Stimulated activated naive CD8-positive, alpha-beta T cell treated with anti-CD3 and anti-CD28 coated beads, Interleukin-15, amount 100 ng/mL, for 72 hours (primary cell): ENCODE measurements at regions not wholly inside any gene's neighbourhood (a gene's known extent, or its start where the extent isn't known, plus 50 kb on each side); places are given as distances from the start of the nearest gene placed in this dataset.
A peak's percentile ranks its signal among the peaks of the same experiment; 100 is the strongest.
"Not testable (repeated sequence)": the region's sequence is repeated elsewhere in the genome, so short reads cannot be mapped to it uniquely, and the experiment has no call there.

Experiments
- ATAC-seq: fragments of 150-1000 bp; cut with Tn5 transposase; 2 replicates; pipeline ENCODE4 v1.10.0; 2021; ENCODE audit warnings: mild to moderate bottlenecking, moderate library complexity
- DNase-seq, 2 donors: peaks; one replicate each; pipeline ENCODE4 v3.0.0; 2021 to 2022
- H3K27ac Mint-ChIP-seq, 2 donors: one replicate each; pipeline ENCODE4 v1.8.0; 2022; ENCODE audit warnings: mild to moderate bottlenecking in 2 of 2, mixed read lengths in 2 of 2, moderate library complexity in 2 of 2
- H3K27me3 Mint-ChIP-seq: one replicate; pipeline ENCODE4 v1.8.0; 2022; ENCODE audit warnings: mixed read lengths
- H3K4me1 Mint-ChIP-seq: one replicate; pipeline ENCODE4 v1.8.0; 2022; ENCODE audit warnings: mild to moderate bottlenecking, mixed read lengths
- H3K4me3 Mint-ChIP-seq, 2 donors: one replicate each; pipeline ENCODE4 v1.8.0; 2022; ENCODE audit warnings: mild to moderate bottlenecking in 2 of 2, mixed read lengths in 2 of 2, moderate library complexity in 1 of 2
- H3K9me3 Mint-ChIP-seq, 2 donors: one replicate each; pipeline ENCODE4 v1.8.0; 2022; ENCODE audit warnings: mixed read lengths in 2 of 2

DNA sequence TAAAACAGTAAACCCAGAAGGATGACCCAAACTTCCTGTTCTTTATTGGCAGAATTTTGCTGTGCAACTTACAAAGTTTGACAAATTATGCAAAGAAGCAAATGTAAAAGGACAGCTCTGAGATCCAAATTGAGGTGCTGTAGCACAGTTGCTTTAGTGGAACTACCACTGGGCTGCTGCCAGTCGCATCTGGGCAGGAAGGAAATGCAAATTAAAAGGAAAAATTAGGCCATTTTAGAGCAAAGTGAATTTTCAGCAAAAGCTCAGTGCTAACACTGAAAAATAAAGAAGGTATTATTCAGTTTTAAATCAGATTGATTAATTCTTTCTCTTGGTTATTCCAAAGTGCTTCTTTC is 104.5 kb downstream of the ZMAT3 start:
- Mint-ChIP-seq H3K4me3 (peak overlapping the region in 1 of 2 donors; percentile 16), H3K27me3 (no peaks in the 10 kb centered on the region), H3K9me3 (no peaks in the 10 kb centered on the region), H3K4me1 (peaks cover 19% of the 10 kb centered on the region), H3K27ac (no peak overlapping the region)
- DNase-seq (no peak), ATAC-seq (no peak)

GRCh38 chr3:178966299-178967176 is 105.1 kb downstream of the ZMAT3 start:
- H3K27me3 Mint-ChIP-seq, result no peaks in the 10 kb centered on the region
- H3K27ac Mint-ChIP-seq, result no peak overlapping the region
- no peaks in the 10 kb centered on the region for H3K9me3 Mint-ChIP-seq
- DNase-seq, result no peak
- ATAC-seq, result no peak
- peak overlapping the region in 1 of 2 donors; percentile 11 for H3K4me3 Mint-ChIP-seq
- peaks cover 19% of the 10 kb centered on the region for H3K4me1 Mint-ChIP-seq

DNA sequence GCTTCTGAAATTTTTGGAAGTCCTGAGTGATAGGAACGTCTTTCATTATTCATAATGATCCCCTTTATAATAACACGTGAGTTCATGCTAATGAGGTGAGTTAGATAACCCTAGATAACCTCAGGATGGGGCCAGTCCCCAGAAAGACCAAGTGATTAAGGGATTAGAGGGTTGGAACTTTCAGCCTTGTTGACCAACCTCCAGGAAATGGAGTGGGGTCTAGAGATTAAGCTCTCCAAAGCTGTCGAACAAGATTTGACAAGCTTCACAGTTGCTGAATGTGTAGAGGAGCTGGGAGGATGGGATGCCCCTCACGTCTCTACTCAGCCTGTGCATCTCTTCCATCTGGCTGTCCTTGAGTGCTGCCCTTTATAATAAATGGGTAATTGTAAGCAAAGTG is 107.1 kb downstream of the ZMAT3 start:
- DNase-seq, result no peak
- Mint-ChIP-seq H3K9me3 (no peaks in the 10 kb centered on the region), H3K27ac (no peak overlapping the region), H3K4me1 (peaks cover 19% of the 10 kb centered on the region), H3K27me3 (no peaks in the 10 kb centered on the region), H3K4me3 (no peak overlapping the region)
- no peak for ATAC-seq

DNA sequence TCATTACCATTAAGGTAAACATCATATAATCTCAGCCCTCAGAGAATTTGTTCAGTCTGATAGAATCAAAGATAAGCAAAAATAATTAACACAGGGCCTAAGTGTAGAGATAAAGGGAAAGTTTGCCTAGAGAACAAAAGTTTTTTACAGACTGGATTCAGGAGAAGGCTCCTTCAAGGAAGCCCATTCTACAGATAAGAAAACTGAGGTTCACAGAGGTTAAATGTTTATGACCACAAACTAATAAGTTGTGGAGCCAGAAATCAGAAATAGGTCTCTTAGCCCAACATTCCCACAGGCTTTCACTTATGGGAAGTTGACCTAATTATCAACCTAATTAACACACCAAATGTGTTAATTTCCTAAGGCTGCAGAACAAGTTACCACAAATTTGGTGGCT is 110.7 kb downstream of the ZMAT3 start:
- Mint-ChIP-seq H3K4me3 (no peak overlapping the region), H3K27ac (no peak overlapping the region), H3K9me3 (no peaks in the 10 kb centered on the region), H3K27me3 (no peaks in the 10 kb centered on the region), H3K4me1 (peaks cover under 1% of the 10 kb centered on the region)
- no peak for DNase-seq
- no peak for ATAC-seq

GRCh38 chr3:178960181-178960580 is 111.4 kb downstream of the ZMAT3 start:
- Mint-ChIP-seq H3K27me3 (no peaks in the 10 kb centered on the region), H3K9me3 (no peaks in the 10 kb centered on the region), H3K27ac (no peak overlapping the region), H3K4me3 (no peak overlapping the region), H3K4me1 (no peaks in the 10 kb centered on the region)
- no peak for DNase-seq
- no peak for ATAC-seq

DNA sequence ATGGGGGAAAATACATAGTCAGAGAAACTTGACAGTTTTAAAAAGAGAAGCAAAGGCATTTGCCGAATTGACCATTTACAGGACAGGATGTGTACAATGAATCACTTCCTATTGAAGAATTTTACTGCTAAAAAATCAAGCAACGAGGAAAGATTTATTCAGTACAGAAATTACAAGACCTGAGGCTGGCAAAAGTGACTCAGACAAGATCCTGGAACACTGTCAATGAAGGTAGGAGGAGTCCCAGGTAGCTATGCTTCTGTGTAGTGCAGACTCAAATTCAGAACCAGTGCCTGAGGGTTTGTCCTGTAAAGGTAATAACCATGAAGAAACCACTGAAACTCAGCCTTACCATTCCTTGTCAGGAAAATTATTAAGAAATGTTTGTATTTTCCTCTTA is 120.9 kb downstream of the ZMAT3 start:
- H3K4me1 Mint-ChIP-seq, result peaks cover 9% of the 10 kb centered on the region
- H3K27me3 Mint-ChIP-seq, result no peaks in the 10 kb centered on the region
- DNase-seq (peak in 1 of 2 donors; percentile 23), ATAC-seq (peak; percentile 85)
- H3K9me3 Mint-ChIP-seq, result peaks cover 13 to 31% of the 10 kb centered on the region in 2 donors
- peak overlapping the region in 1 of 2 donors; percentile 57 for H3K27ac Mint-ChIP-seq
- no peak overlapping the region for H3K4me3 Mint-ChIP-seq

- ATAC-seq (no peak), DNase-seq (no peak)
- Mint-ChIP-seq H3K9me3 (peaks cover 19 to 39% of the 10 kb centered on the region in 2 donors), H3K4me1 (peaks cover 9% of the 10 kb centered on the region), H3K27ac (no peak overlapping the region), H3K4me3 (no peak overlapping the region), H3K27me3 (no peaks in the 10 kb centered on the region)
Measured at GRCh38 chr3:178949896-178950295, 121.7 kb downstream of the ZMAT3 start.

DNA sequence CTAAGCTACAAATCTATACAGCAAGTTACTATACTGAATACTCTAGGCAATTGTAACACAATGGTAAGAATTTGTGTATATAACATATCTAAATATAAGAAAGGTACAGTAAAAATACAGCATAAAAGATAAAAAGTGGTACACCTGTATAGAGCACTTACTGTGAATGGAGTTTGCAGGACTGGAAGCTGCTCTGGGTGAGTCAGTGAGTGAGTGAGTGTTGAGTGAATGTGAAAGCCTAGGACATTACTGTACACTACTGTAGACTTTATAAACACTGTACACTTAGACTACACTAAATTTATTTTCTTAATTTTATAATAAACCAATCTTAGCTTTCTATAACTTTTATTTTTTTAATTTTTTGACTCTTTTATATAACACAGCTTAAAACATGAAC is 123.1 kb downstream of the ZMAT3 start:
- H3K27me3 Mint-ChIP-seq, result no peaks in the 10 kb centered on the region
- H3K4me1 Mint-ChIP-seq, result peaks cover 9% of the 10 kb centered on the region
- no peak for DNase-seq
- peaks cover 23 to 44% of the 10 kb centered on the region in 2 donors for H3K9me3 Mint-ChIP-seq
- H3K27ac Mint-ChIP-seq, result no peak overlapping the region
- ATAC-seq, result no peak
- no peak overlapping the region for H3K4me3 Mint-ChIP-seq

DNA sequence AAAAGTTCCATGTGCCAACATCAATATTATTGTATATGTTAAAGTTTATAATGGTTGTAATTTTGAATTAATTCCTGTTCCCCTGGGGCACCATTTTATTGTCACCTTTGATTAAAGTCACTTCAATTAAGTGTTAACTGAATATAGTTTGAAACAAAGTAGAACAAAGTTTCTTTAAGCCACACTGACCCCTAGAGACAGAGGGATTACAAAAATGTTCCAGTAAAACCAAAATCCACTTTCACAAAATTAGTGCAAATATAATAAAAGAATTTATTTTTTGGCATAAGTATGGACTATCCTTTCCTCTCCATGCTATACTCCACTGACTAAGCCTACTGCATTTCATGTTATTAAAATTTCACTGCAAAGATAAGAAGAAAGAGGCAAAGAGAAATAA is 123.9 kb downstream of the ZMAT3 start:
- no peak overlapping the region for H3K27ac Mint-ChIP-seq

GRCh38 chr3:178942261-178942660 is 129.3 kb downstream of the ZMAT3 start:
- H3K27ac Mint-ChIP-seq, DNase-seq, H3K4me3 Mint-ChIP-seq, H3K4me1 Mint-ChIP-seq, ATAC-seq, H3K27me3 Mint-ChIP-seq: not testable (repeated sequence)
- H3K9me3 Mint-ChIP-seq, result peaks cover 24 to 42% of the 10 kb centered on the region in 2 donors

More for the DNA sequence above, 123.9 kb downstream of the ZMAT3 start:
- Mint-ChIP-seq H3K4me3 (no peak overlapping the region), H3K4me1 (peaks cover 9% of the 10 kb centered on the region), H3K9me3 (peaks cover 25 to 52% of the 10 kb centered on the region in 2 donors), H3K27me3 (no peaks in the 10 kb centered on the region)
- DNase-seq, result no peak
- ATAC-seq, result no peak

- Mint-ChIP-seq H3K4me3 (no peak overlapping the region), H3K4me1 (no peaks in the 10 kb centered on the region), H3K27me3 (no peaks in the 10 kb centered on the region), H3K27ac (no peak overlapping the region), H3K9me3 (peaks cover 51 to 71% of the 10 kb centered on the region in 2 donors)
- no peak for DNase-seq
- ATAC-seq, result no peak
Measured at GRCh38 chr3:178930116-178930515, 141.5 kb downstream of the ZMAT3 start.

DNA sequence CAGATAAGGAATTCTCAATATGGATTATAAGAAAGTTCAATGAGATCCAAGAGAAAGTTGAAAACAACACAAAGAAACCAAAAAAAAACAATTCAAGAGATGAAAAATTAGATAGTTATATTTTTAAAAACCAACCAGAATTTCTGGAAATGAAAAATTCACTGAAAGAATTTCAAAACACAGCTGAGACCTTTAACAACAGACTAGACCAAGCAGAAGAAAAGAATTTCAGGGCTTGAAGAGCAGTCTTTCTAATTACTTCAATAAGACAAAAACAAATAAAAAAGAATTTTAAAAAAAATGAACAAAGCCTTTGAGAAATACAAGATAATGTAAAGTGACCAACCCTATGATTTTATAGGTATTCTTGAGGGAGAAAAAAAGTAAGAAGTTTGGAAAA is 155.4 kb downstream of the ZMAT3 start:
- ATAC-seq, result no peak
- H3K4me1 Mint-ChIP-seq, result no peaks in the 10 kb centered on the region
- no peak overlapping the region for H3K27ac Mint-ChIP-seq
- DNase-seq, result no peak
- no peaks in the 10 kb centered on the region for H3K27me3 Mint-ChIP-seq
- peaks cover 23 to 36% of the 10 kb centered on the region in 2 donors for H3K9me3 Mint-ChIP-seq
- no peak overlapping the region for H3K4me3 Mint-ChIP-seq

- no peaks in the 10 kb centered on the region for H3K4me1 Mint-ChIP-seq
- H3K27me3 Mint-ChIP-seq, result no peaks in the 10 kb centered on the region
- H3K9me3 Mint-ChIP-seq, result peaks cover 23 to 36% of the 10 kb centered on the region in 2 donors
- DNase-seq (no peak), ATAC-seq (no peak)
- no peak overlapping the region for H3K27ac Mint-ChIP-seq
- H3K4me3 Mint-ChIP-seq, result no peak overlapping the region
Measured at GRCh38 chr3:178915365-178915764, 156.2 kb downstream of the ZMAT3 start.

DNA sequence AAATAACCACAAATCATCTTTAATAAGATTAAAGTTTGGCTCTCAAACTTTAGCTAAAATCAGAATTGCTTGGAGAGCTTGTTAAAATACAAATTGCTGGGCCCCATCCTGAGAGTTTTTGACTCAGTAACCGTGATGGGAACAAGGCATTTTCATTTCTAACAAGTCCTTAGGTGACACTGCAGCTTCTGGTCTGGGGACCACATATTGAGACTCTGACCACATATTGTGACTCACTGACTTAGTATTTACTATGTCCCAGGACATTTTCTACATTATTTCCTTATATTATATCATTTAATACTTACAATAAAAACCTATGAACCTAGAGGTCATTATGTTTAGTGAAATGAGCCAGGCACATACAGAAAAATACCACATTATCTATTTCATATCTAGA is 164.5 kb downstream of the ZMAT3 start:
- peaks cover 0 to 2% of the 10 kb centered on the region in 2 donors for H3K9me3 Mint-ChIP-seq

GRCh38 chr3:178901204-178901603 is 170.4 kb downstream of the ZMAT3 start:
- H3K9me3 Mint-ChIP-seq, result no peaks in the 10 kb centered on the region
- H3K4me3 Mint-ChIP-seq, result no peak overlapping the region
- ATAC-seq (no peak), DNase-seq (no peak)
- no peaks in the 10 kb centered on the region for H3K27me3 Mint-ChIP-seq
- H3K4me1 Mint-ChIP-seq, result no peaks in the 10 kb centered on the region
- peak overlapping the region in 1 of 2 donors; percentile 48 for H3K27ac Mint-ChIP-seq

More for the DNA sequence above, 164.5 kb downstream of the ZMAT3 start:
- no peak overlapping the region for H3K27ac Mint-ChIP-seq
- no peak overlapping the region for H3K4me3 Mint-ChIP-seq
- ATAC-seq (no peak), DNase-seq (no peak)
- H3K4me1 Mint-ChIP-seq, result no peaks in the 10 kb centered on the region
- no peaks in the 10 kb centered on the region for H3K27me3 Mint-ChIP-seq

DNA sequence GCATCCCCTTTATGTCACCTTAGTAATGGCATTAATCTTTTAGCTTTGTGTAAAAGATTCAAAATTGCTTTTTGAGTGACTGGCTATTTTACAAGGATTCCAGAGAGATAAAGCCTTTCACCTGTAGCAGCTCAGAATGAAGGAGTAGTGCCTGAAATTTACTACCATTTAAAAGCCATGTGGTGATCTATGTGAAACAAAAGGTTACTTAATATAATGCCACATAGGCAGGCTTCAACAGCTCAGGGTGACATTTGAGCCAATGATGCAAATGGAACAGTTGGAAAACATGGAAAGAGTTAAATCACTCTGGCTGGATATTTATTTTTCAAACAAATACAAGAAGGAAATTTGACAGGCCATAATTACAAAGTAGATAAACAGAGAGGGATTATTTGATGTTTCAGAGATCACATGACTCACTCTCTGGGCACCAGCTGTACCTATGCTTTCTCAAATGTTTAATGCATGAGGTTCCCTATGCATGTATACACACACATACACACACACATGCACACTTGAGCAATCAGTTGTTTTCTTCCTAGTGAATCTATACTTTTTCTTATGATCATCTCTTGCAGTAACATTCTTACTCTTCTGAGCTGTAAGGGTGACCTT is 171.5 kb downstream of the ZMAT3 start:
- Mint-ChIP-seq H3K4me3 (no peak overlapping the region), H3K9me3 (no peaks in the 10 kb centered on the region), H3K4me1 (no peaks in the 10 kb centered on the region), H3K27ac (no peak overlapping the region), H3K27me3 (no peaks in the 10 kb centered on the region)
- DNase-seq (no peak), ATAC-seq (no peak)
